HFF-Myc (cell line): ENCODE measurements at regions not wholly inside any gene's neighbourhood (a gene's known extent, or its start where the extent isn't known, plus 50 kb on each side); places are given as distances from the start of the nearest gene placed in this dataset.

Experiments used
- DNase-seq: peaks from one replicate; pipeline ENCODE4 v3.0.0-alpha.2; 2011; ENCODE audit warnings: low read depth; ENCODE audit errors: extremely low read depth
- H3K4me3 ChIP-seq: replicated peaks from 2 replicates; pipeline ENCODE4 v1.5.1; 2011; ENCODE audit warnings: low read depth, mild to moderate bottlenecking, control low read depth, low read length
- TF ChIP-seq, protein P1 (sequence below): IDR thresholded peaks from 2 replicates; pipeline ENCODE4 v1.5.1; 2012; ENCODE audit warnings: mild to moderate bottlenecking, low read depth, low read length, control low read depth; ENCODE audit errors: missing control alignments

DNA sequence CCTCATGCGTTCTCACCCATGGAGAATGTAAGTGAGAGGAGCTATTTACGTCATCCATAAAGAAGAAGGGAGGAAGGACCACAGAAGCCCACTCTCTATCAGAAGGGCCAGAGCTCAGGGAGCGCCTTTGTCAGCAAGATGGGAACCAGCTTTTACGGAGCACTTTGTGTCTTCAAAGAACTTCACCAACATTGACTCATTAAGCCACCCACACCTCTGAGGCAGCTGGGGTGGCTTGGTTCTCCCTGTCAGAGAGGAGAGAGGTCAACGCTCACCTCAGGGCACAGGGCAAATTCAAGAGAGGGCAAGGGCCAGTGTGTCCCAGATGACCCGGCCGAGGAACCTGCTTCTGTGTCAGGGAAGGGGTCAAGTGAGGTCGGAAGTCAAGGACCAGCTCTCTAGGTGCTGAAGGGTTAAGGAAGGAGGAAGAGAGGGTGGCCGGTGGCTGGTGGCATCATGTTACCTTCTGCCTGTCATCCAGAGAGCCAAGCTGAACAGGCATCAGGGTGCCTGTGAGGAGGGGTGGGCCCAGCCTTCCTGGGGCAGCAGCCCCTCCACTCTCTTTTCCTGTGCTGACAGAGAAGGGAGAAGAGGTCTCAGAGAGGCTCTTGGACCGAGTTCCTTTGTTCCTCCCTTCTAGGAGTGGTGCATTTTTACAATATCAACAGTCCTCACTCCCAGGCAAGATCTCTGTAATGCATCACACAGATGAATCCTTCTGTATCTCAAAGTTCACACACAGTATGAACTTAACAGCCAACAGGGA lies 109.0 kb downstream of the ETS2 start:
- TF ChIP-seq, protein P1, sequence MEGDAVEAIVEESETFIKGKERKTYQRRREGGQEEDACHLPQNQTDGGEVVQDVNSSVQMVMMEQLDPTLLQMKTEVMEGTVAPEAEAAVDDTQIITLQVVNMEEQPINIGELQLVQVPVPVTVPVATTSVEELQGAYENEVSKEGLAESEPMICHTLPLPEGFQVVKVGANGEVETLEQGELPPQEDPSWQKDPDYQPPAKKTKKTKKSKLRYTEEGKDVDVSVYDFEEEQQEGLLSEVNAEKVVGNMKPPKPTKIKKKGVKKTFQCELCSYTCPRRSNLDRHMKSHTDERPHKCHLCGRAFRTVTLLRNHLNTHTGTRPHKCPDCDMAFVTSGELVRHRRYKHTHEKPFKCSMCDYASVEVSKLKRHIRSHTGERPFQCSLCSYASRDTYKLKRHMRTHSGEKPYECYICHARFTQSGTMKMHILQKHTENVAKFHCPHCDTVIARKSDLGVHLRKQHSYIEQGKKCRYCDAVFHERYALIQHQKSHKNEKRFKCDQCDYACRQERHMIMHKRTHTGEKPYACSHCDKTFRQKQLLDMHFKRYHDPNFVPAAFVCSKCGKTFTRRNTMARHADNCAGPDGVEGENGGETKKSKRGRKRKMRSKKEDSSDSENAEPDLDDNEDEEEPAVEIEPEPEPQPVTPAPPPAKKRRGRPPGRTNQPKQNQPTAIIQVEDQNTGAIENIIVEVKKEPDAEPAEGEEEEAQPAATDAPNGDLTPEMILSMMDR: no peak
- no peak overlapping the region for H3K4me3 ChIP-seq
- DNase-seq: no peak

- no peak for DNase-seq
- no peak overlapping the region for H3K4me3 ChIP-seq
- TF ChIP-seq, protein P1: no peak
Observed at GRCh38 chr21:38913893-38914527, 108.3 kb downstream of the ETS2 start.

DNA sequence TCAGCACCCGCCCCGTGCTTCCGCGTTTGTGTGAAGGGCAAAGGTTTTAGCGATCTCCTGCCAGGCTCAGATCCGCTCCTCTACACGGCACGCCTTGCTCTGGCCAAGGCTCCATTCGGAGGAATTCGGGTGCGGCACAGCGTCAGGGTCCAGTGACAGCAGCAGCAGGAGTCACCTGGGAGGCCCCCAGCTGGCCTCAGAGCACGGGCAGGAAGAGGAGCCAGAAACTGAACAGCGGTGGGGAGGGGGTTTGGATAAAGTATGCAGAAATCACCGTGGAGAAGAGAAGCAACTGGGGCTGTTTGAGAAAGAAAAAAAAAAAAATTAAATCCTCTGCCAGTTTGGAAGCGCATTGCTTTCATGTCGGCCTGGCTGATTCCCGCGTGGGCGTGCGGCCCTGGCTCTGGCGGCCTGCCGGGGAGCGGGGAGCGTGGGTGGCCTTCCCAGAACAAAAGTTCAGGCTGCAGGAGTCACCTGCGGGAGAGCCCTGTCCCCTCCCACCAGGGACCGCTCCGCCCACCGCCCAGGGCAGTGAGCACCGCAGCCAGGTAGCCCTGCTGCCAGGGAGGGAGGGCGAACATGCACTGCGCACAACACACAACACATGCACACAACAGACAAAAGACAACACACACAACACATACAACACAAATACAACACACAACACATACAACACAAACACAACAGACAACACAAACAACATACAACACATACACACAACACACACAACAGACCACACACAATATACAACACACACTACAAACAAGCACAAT lies 107.6 kb downstream of the ETS2 start:
- TF ChIP-seq, protein P1: no peak
- no peak overlapping the region for H3K4me3 ChIP-seq
- DNase-seq: no peak

DNA sequence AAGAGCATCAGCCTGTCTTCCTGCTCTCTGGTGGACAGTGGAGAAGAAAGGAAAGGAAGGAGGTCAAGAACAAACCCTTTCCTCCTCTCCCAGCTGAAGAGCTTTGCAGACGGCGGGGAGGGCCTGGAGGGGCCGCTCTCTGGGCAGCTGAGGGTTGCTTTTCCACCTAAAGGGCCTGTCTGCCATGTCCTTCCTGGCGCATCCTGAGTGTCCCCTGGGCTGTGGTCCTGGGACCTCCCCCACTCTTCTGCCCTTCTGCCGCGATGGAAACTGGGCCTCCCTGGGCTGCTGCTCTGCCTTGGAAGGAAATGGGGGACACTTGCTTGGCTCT lies 107.0 kb downstream of the ETS2 start:
- H3K4me3 ChIP-seq: no peak overlapping the region
- no peak for DNase-seq

DNA sequence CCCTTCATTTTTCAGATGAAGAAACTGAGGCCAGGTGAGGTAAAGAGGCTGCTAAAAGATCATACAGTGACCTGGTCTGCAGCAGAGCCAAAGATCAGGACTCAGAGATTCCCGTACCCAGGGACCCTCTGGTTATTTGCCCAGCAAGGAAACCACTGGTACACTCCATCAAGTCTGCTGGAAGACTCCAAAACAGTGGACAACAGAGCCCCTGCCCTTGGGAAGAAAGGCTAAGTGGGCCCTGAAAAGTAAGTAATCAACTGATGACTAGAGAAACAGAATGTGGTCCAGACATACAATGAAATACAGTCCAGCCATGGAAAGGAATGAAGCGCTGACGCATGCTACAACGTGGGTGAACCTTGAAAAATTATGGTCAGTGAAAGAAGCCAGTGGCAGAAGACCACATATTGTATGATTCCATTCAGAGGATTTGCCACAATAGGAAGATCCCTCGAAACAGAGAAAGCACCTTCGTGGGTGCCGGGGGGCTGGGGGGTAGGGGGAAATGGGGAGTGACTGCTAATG lies 106.4 kb downstream of the ETS2 start:
- no peak overlapping the region for H3K4me3 ChIP-seq
- DNase-seq: no peak

More for the DNA sequence above, 107.0 kb downstream of the ETS2 start:
- TF ChIP-seq, protein P1: no peak

DNA sequence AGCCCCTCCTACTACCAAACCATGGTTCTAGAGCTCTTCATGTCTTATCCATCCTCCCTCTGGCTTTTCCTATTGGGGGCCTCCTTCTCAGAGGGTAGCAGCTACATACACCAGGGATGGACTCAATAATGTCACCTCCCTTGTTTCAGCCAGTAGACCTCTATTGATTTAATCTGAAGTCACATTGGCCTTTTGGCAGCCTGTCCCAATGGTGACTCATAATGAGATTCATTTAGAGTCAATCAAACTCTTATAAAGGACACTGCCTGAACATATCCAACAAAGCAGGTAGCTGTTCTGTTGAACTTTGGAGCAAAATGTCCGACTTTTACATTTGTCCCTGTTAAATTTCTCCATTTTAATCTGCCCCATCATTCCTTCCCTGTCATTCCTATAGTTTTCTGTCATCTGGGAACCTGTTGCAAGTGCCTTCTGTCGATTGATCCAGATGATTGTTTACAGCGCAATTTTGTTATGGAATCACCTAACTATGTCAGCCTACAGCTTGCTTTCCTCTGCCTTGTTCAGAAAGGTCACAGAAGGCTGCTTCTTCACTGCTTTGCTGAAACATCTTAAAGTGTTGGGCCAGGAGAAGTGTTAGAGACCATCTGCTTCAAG lies 105.9 kb downstream of the ETS2 start:
- TF ChIP-seq, protein P1: no peak
- DNase-seq: no peak
- H3K4me3 ChIP-seq: no peak overlapping the region

More for the DNA sequence above, 106.4 kb downstream of the ETS2 start:
- TF ChIP-seq, protein P1: no peak
